DND-41 (cell line): ENCODE measurements at regions not wholly inside any gene's neighbourhood (a gene's known extent, or its start where the extent isn't known, plus 50 kb on each side); places are given as distances from the start of the nearest gene placed in this dataset.

Experiments used
- CTCF ChIP-seq: IDR thresholded peaks from 2 replicates; pipeline ENCODE4 v1.5.1; 2012; ENCODE audit warnings: borderline replicate concordance, low read length, moderate library complexity, mild to moderate bottlenecking; ENCODE audit not compliant: poor library complexity, severe bottlenecking; ENCODE audit errors: extremely low read depth
- EZH2 ChIP-seq: IDR thresholded peaks from 3 replicates; pipeline ENCODE4 v1.6.1; 2012; ENCODE audit warnings: borderline replicate concordance, low read depth, mild to moderate bottlenecking, moderate library complexity, low read length, inconsistent platforms; ENCODE audit not compliant: severe bottlenecking

- TF ChIP-seq CTCF (no peak), EZH2 (no peak)
Observed at GRCh38 chr10:133016493-133017202, 71.1 kb upstream of the ADGRA1 start.
